Astrocyte of the cerebellum (primary cell): ENCODE measurements at regions not wholly inside any gene's neighbourhood (a gene's known extent, or its start where the extent isn't known, plus 50 kb on each side); places are given as distances from the start of the nearest gene placed in this dataset.
"Not testable (repeated sequence)": the region's sequence is repeated elsewhere in the genome, so short reads cannot be mapped to it uniquely, and the experiment has no call there.

Source experiments
- DNase-seq: peaks from one replicate; pipeline ENCODE4 v3.0.0-alpha.2; 2011; ENCODE audit warnings: low read depth
- H3K4me3 ChIP-seq: 2 replicates; pipeline ENCODE4 v1.5.1; 2011; ENCODE audit warnings: mild to moderate bottlenecking, low read depth, low read length, moderate library complexity
- CTCF ChIP-seq: IDR thresholded peaks from 2 replicates; pipeline ENCODE4 v1.5.1; 2012; ENCODE audit warnings: low read length, low read depth, moderate library complexity, mild to moderate bottlenecking; ENCODE audit errors: missing control alignments
- in situ Hi-C: cut with HindIII; loops from 2 replicates; pipeline ENCODE4 v1.10.0; 2017; ENCODE audit warnings: low sequenced_read_pairs

DNA sequence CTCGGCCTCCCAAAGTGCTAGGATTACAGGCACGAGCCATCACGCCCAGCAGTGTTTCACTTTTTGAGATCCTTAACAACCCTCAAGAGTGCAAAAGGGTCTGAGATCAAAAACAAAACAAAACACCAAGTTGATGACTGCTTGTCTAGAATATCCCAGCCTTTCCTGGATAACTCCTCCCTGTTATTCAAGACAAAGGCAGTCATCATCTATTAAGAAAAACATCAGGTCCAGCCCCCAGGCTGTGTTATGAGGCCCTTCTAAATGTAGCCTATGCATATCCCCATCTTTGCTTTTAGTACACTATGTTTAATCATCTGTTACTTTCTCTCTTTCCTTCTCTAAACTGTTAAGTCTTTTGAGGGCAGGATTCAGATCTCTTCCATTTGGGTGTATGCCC, 150.1 kb upstream of the FHIT start:
- in situ Hi-C loops = no loop called here
- H3K4me3 ChIP-seq = no peak overlapping the region
- TF ChIP-seq CTCF = no peak
- no peak for DNase-seq

DNA sequence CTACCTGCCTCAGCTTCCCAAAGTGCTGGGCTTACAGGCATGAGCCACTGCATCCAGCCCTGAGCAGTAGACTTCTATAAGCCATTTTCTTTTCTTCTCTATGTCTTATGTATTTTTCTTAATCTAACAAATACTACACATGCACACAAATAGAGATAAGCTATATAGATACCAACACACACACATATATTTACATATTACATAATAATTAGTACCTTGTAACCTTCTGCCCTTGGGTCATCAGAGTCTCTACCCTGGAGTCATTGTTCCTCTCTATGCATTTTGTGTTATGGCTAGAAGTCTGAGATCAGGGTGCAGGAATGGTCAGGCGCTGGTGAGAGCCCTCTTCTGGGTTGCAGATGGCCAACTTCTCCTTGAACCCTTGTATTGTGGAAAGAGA, 154.0 kb upstream of the PTPRG start:
- no peak for DNase-seq
- no peak overlapping the region for H3K4me3 ChIP-seq
- TF ChIP-seq CTCF = no peak
- in situ Hi-C loops = no loop called here

DNA sequence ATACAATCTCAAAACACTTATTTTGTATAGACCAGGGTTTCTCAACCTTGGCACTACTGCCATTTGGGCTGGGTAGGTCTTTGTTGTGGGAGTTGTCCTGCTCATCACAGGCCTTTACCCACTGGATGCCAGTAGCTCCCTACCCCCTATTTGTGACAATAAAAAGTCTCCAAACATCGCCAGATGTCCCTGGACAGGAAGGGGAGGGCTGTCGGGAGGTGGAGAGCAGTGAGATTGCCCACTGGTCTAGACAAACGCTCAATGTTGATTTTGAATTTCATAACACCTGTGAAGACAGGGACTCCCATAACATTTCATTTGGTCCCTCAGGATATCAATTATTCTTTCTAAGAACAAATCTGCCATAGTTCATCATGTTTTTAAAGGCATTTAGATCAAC, 151.7 kb upstream of the PTPRG start:
- in situ Hi-C loops = no loop called here
- no peak overlapping the region for H3K4me3 ChIP-seq
- DNase-seq = no peak
- no peak for TF ChIP-seq CTCF

DNA sequence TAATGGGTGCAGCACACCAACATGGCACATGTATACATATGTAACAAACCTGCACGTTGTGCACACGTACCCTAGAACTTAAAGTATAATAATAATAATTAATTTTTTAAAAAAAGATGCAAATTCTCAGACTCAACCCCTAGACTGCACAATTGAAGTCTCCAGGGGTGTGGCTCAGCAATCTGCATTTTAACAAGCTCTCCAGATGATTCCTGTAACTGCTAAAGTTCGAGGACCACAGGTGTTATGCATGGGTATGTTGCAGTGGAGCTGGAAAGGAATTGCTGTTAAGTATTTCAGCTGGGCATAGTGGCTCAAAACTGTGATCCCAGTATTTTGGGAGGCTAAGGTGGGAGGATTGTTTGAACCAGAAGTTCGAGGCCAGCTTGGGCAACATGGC, 151.0 kb upstream of the PTPRG start:
- in situ Hi-C loops, DNase-seq, H3K4me3 ChIP-seq: not testable (repeated sequence)

- in situ Hi-C loops = no loop called here
- H3K4me3 ChIP-seq = no peak overlapping the region
- no peak for DNase-seq
- no peak for TF ChIP-seq CTCF
Observed at GRCh38 chr3:61411009-61411662, 150.2 kb upstream of the PTPRG start.

GRCh38 chr3:61414456-61414855, 146.9 kb upstream of the PTPRG start:
- DNase-seq = no peak
- no peak overlapping the region for H3K4me3 ChIP-seq
- TF ChIP-seq CTCF = no peak
- in situ Hi-C loops = no loop called here

DNA sequence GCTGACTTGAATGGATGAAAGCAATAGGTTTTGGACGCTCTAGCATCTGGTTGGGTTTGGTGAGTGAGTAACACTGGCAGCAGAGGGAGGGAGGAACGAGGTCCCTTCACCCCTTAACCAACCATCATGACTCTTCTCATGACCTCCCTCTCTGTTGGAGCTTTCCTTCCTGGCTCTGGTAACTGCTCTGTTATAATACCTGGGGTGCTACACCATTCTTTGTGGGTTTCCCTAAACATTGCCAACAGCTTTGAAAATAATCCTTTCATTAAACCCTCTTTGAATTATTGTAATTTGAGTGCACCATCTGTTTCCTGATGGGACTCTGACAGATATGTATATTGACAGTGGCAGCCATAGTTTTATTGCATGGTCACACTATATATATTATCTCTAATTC, 146.2 kb upstream of the PTPRG start:
- in situ Hi-C loops = no loop called here
- no peak overlapping the region for H3K4me3 ChIP-seq
- DNase-seq = no peak
- TF ChIP-seq CTCF = no peak
